ENCODE measurements at regions not wholly inside any gene's neighbourhood (a gene's known extent, or its start where the extent isn't known, plus 50 kb on each side); places are given as distances from the start of the nearest gene placed in this dataset.

DNA sequence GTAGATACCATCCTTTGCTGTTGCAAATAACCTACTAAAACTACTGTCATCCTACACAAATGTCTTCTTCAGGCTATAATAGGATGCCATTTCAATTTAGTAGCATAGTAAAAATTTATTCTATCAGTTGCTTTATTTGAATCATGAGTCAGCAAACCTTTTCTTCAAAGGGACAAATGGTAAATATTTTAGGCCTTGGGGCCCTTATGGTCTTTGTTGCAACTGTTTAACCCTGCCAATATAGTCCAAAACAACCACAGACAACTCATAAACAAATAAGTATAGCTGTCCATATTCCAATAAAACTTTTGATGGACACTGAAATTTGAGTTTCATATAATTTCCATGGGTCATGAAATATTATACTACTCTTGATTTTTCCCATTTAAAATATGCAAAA lies 54.0 kb upstream of the CCBE1 start:
- DNase-seq: no peak

DNA sequence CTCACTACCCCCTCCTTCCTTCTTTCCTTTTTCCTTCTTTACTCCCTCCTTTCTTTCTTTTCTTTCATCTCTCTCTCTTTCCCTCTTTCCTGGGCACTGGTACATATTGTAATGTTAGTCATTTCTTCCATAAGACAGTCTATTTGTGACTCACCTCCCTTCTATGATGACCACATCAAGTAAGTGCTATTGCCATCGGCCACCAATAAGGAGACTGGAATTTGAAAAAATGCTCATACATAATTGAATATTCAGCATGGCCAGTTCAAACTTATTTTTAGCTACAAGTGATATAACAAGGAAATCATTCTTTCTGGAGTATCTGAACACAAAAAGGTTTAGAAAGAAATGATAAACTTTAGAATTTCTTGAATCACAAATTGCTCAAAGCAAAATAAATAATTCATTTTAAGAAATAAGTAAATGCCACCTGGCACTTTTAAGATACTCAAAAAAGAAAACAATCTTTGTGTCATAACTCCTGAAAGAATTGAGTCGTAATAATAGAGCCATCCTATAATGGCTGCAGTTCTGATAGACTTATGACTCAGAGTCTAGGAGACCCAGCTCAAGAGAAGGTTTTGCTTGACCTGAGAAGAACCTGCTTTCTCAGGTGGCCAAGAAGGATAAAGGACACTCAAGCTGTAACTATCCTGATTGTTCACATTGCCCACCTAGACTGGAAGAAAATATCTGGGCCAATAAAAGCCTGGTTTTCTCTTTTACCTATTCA lies 51.6 kb upstream of the CCBE1 start:
- DNase-seq: no peak
